Epithelial cell of esophagus (primary cell): ENCODE measurements at regions not wholly inside any gene's neighbourhood (a gene's known extent, or its start where the extent isn't known, plus 50 kb on each side); places are given as distances from the start of the nearest gene placed in this dataset.
"Not testable (repeated sequence)": the region's sequence is repeated elsewhere in the genome, so short reads cannot be mapped to it uniquely, and the experiment has no call there.

ENCODE experiments used
- DNase-seq: peaks from one replicate; pipeline ENCODE4 v3.0.0; 2010; ENCODE audit warnings: low read depth
- H3K4me3 ChIP-seq: 2 replicates; pipeline ENCODE4 v1.5.1; 2011; ENCODE audit warnings: mild to moderate bottlenecking, low read length, control low read depth
- CTCF ChIP-seq: IDR thresholded peaks from 2 replicates; pipeline ENCODE4 v1.5.1; 2011; ENCODE audit warnings: low read depth, mild to moderate bottlenecking, low read length, control low read depth, inconsistent platforms; ENCODE audit not compliant: insufficient read depth; ENCODE audit errors: missing control alignments

GRCh38 chr5:91754990-91755389, 371.9 kb upstream of the ARRDC3 start:
- no peak for TF ChIP-seq CTCF
- H3K4me3 ChIP-seq: no peak overlapping the region

GRCh38 chr5:91744470-91744869, 361.4 kb upstream of the ARRDC3 start:
- not testable (repeated sequence) for DNase-seq, H3K4me3 ChIP-seq

More at GRCh38 chr5:91754990-91755389, 371.9 kb upstream of the ARRDC3 start:
- DNase-seq: no peak

GRCh38 chr5:91742550-91742949, 359.4 kb upstream of the ARRDC3 start:
- TF ChIP-seq CTCF: no peak
- DNase-seq: no peak
- H3K4me3 ChIP-seq: no peak overlapping the region

- no peak for TF ChIP-seq CTCF
- no peak for DNase-seq
- H3K4me3 ChIP-seq: no peak overlapping the region
Observed at GRCh38 chr5:91741764-91742505, 358.8 kb upstream of the ARRDC3 start.

- no peak for TF ChIP-seq CTCF
- no peak for DNase-seq
- H3K4me3 ChIP-seq: no peak overlapping the region
Observed at GRCh38 chr5:91730026-91730425, 346.9 kb upstream of the ARRDC3 start.

- no peak for DNase-seq
- TF ChIP-seq CTCF: no peak
Observed at GRCh38 chr5:91727463-91727862, 344.3 kb upstream of the ARRDC3 start.

GRCh38 chr5:91722736-91723467, 339.8 kb upstream of the ARRDC3 start:
- no peak for DNase-seq

More at GRCh38 chr5:91727463-91727862, 344.3 kb upstream of the ARRDC3 start:
- H3K4me3 ChIP-seq: no peak overlapping the region

More at GRCh38 chr5:91722736-91723467, 339.8 kb upstream of the ARRDC3 start:
- no peak for TF ChIP-seq CTCF
- no peak overlapping the region for H3K4me3 ChIP-seq
